Activated T-helper 17 cell treated with anti-CD3 and anti-CD28 coated beads, Interleukin-2, amount 50 U/mL, for 72 hours (primary cell): ENCODE measurements at regions not wholly inside any gene's neighbourhood (a gene's known extent, or its start where the extent isn't known, plus 50 kb on each side); places are given as distances from the start of the nearest gene placed in this dataset.
"Not testable (repeated sequence)": the region's sequence is repeated elsewhere in the genome, so short reads cannot be mapped to it uniquely, and the experiment has no call there.

ENCODE experiments used
- ATAC-seq: fragments of 150-1000 bp; cut with Tn5 transposase; replicated peaks from 2 replicates; pipeline ENCODE4 v1.10.0; 2021; ENCODE audit warnings: mild to moderate bottlenecking, moderate library complexity
- H3K27ac Mint-ChIP-seq: one replicate; pipeline ENCODE4 v1.8.0; 2022; ENCODE audit warnings: mixed read lengths
- H3K27me3 Mint-ChIP-seq: one replicate; pipeline ENCODE4 v1.8.0; 2022; ENCODE audit warnings: mixed read lengths
- H3K36me3 Mint-ChIP-seq: one replicate; pipeline ENCODE4 v1.8.0; 2022; ENCODE audit warnings: low read depth, mild to moderate bottlenecking, mixed read lengths
- H3K4me1 Mint-ChIP-seq: one replicate; pipeline ENCODE4 v1.8.0; 2022; ENCODE audit warnings: mixed read lengths
- H3K4me3 Mint-ChIP-seq: one replicate; pipeline ENCODE4 v1.8.0; 2022; ENCODE audit warnings: mild to moderate bottlenecking, mixed read lengths
- H3K9me3 Mint-ChIP-seq: one replicate; pipeline ENCODE4 v1.8.0; 2022; ENCODE audit warnings: mixed read lengths

GRCh38 chr2:183837157-183837556 lies 712.9 kb downstream of the NUP35 start:
- no peak for ATAC-seq
- Mint-ChIP-seq H3K9me3 (peaks cover 6% of the 10 kb centered on the region), H3K4me1 (no peaks in the 10 kb centered on the region), H3K4me3 (no peak overlapping the region), H3K36me3 (no peaks in the 10 kb centered on the region), H3K27ac (no peak overlapping the region), H3K27me3 (no peaks in the 10 kb centered on the region)

- no peak for ATAC-seq
- Mint-ChIP-seq H3K4me3 (no peak overlapping the region), H3K4me1 (no peaks in the 10 kb centered on the region), H3K9me3 (peaks cover 11% of the 10 kb centered on the region), H3K27ac (no peak overlapping the region), H3K36me3 (no peaks in the 10 kb centered on the region), H3K27me3 (no peaks in the 10 kb centered on the region)
Observed at GRCh38 chr2:183838295-183838694, 714.1 kb downstream of the NUP35 start.

- H3K27me3 Mint-ChIP-seq: no peaks in the 10 kb centered on the region
- H3K9me3 Mint-ChIP-seq: peaks cover 11% of the 10 kb centered on the region
- H3K4me3 Mint-ChIP-seq: no peak overlapping the region
- ATAC-seq: no peak
- H3K4me1 Mint-ChIP-seq: no peaks in the 10 kb centered on the region
- no peaks in the 10 kb centered on the region for H3K36me3 Mint-ChIP-seq
- no peak overlapping the region for H3K27ac Mint-ChIP-seq
Observed at GRCh38 chr2:183840061-183840584, 715.9 kb downstream of the NUP35 start.

GRCh38 chr2:183849826-183850225 lies 725.6 kb downstream of the NUP35 start:
- H3K27ac Mint-ChIP-seq, ATAC-seq, H3K4me3 Mint-ChIP-seq, H3K27me3 Mint-ChIP-seq, H3K9me3 Mint-ChIP-seq, H3K4me1 Mint-ChIP-seq, H3K36me3 Mint-ChIP-seq: not testable (repeated sequence)

GRCh38 chr2:183859129-183859528 lies 734.9 kb downstream of the NUP35 start:
- Mint-ChIP-seq H3K9me3 (no peaks in the 10 kb centered on the region), H3K36me3 (no peaks in the 10 kb centered on the region), H3K4me3 (no peak overlapping the region), H3K27me3 (no peaks in the 10 kb centered on the region), H3K4me1 (no peaks in the 10 kb centered on the region), H3K27ac (no peak overlapping the region)
- ATAC-seq: no peak

DNA sequence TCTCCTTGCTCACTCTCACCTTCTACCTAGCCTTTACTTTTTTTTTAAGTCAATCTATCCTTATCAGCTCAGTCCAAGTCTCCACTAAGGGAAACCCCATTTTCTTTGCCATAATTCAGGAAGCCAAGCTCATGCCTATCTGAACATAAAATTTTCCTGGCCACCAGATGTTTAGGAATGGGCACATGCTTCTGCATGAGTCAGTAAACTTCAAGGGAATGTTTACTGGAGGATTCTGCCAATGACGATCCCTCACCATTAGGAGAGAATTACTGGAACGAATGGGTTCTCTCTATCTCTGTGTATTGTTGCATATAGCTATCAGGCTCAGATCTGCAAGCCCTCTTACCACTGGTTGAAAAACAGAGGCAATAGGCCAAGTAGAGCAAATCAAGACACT lies 731.7 kb upstream of the ZNF804A start:
- Mint-ChIP-seq H3K36me3 (no peaks in the 10 kb centered on the region), H3K9me3 (no peaks in the 10 kb centered on the region), H3K27me3 (no peaks in the 10 kb centered on the region), H3K4me1 (no peaks in the 10 kb centered on the region), H3K4me3 (no peak overlapping the region), H3K27ac (no peak overlapping the region)
- ATAC-seq: no peak

- no peaks in the 10 kb centered on the region for H3K36me3 Mint-ChIP-seq
- H3K9me3 Mint-ChIP-seq: no peaks in the 10 kb centered on the region
- no peak for ATAC-seq
- no peaks in the 10 kb centered on the region for H3K27me3 Mint-ChIP-seq
- no peak overlapping the region for H3K4me3 Mint-ChIP-seq
- no peak overlapping the region for H3K27ac Mint-ChIP-seq
- H3K4me1 Mint-ChIP-seq: no peaks in the 10 kb centered on the region
Observed at GRCh38 chr2:183867206-183867605, 731.1 kb upstream of the ZNF804A start.

GRCh38 chr2:183868153-183868552 lies 730.2 kb upstream of the ZNF804A start:
- Mint-ChIP-seq H3K9me3 (no peaks in the 10 kb centered on the region), H3K4me1 (no peaks in the 10 kb centered on the region), H3K4me3 (no peak overlapping the region), H3K27ac (no peak overlapping the region), H3K36me3 (no peaks in the 10 kb centered on the region), H3K27me3 (no peaks in the 10 kb centered on the region)
- ATAC-seq: no peak

- no peaks in the 10 kb centered on the region for H3K36me3 Mint-ChIP-seq
- H3K4me1 Mint-ChIP-seq: no peaks in the 10 kb centered on the region
- ATAC-seq: no peak
- H3K27ac Mint-ChIP-seq: no peak overlapping the region
- no peaks in the 10 kb centered on the region for H3K27me3 Mint-ChIP-seq
- H3K9me3 Mint-ChIP-seq: no peaks in the 10 kb centered on the region
- no peak overlapping the region for H3K4me3 Mint-ChIP-seq
Observed at GRCh38 chr2:183868707-183869106, 729.6 kb upstream of the ZNF804A start.

GRCh38 chr2:183872131-183872530 lies 726.2 kb upstream of the ZNF804A start:
- no peaks in the 10 kb centered on the region for H3K36me3 Mint-ChIP-seq
- H3K9me3 Mint-ChIP-seq: peaks cover 4% of the 10 kb centered on the region
- H3K4me3 Mint-ChIP-seq: no peak overlapping the region
- no peaks in the 10 kb centered on the region for H3K4me1 Mint-ChIP-seq
- H3K27me3 Mint-ChIP-seq: no peaks in the 10 kb centered on the region
- no peak for ATAC-seq
- no peak overlapping the region for H3K27ac Mint-ChIP-seq

GRCh38 chr2:183881978-183882377 lies 716.4 kb upstream of the ZNF804A start:
- ATAC-seq: no peak
- Mint-ChIP-seq H3K9me3 (peaks cover 4% of the 10 kb centered on the region), H3K4me3 (no peak overlapping the region)

DNA sequence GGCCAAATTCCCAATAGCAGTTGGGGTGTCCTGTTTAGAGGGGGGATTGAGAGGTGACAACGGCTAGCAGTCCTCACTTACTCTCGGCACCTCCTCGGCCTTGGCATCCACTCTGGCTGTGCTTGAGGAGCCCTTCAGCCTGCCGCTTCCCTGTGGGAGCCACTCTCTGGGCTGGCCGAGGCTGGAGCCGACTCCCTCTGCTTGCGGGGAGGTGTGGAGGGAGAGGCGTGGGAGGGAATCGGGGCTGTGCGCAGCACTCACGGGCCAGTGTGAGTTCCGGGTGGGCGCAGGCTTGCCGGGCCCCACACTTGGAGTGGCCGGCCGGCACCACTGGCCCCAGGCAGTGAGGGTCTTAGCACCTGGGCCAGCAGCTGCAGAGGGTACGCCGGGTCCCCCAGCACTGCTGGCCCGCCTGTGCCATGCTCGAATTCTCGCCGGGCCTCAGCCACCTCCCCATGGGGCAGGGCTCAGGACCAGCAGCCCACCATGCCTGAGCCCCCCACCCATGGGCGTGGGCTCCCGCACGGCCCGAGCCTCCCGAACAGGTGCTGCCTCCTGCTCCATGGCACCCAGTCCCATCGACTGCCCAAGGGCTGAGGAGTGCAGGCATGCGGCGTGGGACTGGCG lies 705.9 kb upstream of the ZNF804A start:
- H3K4me1 Mint-ChIP-seq: no peaks in the 10 kb centered on the region
- no peaks in the 10 kb centered on the region for H3K27me3 Mint-ChIP-seq
- ATAC-seq: no peak
- H3K36me3 Mint-ChIP-seq: no peaks in the 10 kb centered on the region
- no peak overlapping the region for H3K27ac Mint-ChIP-seq
- no peaks in the 10 kb centered on the region for H3K9me3 Mint-ChIP-seq
- no peak overlapping the region for H3K4me3 Mint-ChIP-seq

More at GRCh38 chr2:183881978-183882377, 716.4 kb upstream of the ZNF804A start:
- Mint-ChIP-seq H3K27ac (no peak overlapping the region), H3K36me3 (no peaks in the 10 kb centered on the region), H3K4me1 (no peaks in the 10 kb centered on the region), H3K27me3 (no peaks in the 10 kb centered on the region)

DNA sequence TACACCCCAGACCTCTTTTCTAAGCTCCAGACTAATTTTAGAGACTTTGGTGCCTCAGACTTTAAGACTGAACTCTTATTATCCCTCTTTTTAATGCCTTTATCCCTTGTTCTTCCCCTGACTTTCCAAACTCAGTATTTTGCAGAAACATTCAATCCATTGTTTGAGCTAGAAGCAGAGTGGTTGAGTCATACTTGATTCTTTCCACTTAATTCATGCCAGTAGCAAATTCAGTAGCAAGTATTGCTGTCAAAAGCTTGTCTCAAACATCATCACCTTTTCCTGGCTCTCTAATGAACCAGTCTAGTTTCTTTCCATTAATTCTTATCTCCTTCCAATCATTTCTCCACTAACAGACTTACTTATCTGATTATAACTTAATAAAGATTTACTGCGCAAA lies 699.7 kb upstream of the ZNF804A start:
- no peak for ATAC-seq
- H3K4me3 Mint-ChIP-seq: no peak overlapping the region
- H3K27me3 Mint-ChIP-seq: no peaks in the 10 kb centered on the region
- H3K4me1 Mint-ChIP-seq: no peaks in the 10 kb centered on the region
- H3K27ac Mint-ChIP-seq: no peak overlapping the region
- no peaks in the 10 kb centered on the region for H3K36me3 Mint-ChIP-seq
- H3K9me3 Mint-ChIP-seq: peaks cover 3% of the 10 kb centered on the region

DNA sequence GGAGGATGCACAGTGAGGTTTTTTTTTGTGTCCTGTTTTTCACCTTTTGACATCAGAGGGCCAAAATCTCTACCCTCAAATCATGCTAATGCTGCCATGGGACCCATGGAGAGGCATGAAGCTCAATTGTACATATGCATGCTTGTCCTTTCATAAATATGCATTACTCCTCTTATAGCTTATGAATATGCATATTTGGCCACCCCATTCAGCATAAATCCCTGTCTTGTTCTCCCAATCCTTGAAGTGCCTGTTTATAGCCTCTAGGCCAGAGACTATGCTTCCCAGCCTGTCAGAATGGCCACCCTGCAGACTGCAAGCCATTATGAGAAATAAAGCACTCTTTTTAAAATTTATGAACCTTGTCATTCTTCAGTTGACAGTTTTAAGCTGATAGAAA lies 696.4 kb upstream of the ZNF804A start:
- H3K4me1 Mint-ChIP-seq: no peaks in the 10 kb centered on the region
- H3K4me3 Mint-ChIP-seq: no peak overlapping the region
- no peak for ATAC-seq
- no peak overlapping the region for H3K27ac Mint-ChIP-seq
- H3K36me3 Mint-ChIP-seq: no peaks in the 10 kb centered on the region
- H3K27me3 Mint-ChIP-seq: no peaks in the 10 kb centered on the region
- peaks cover 3% of the 10 kb centered on the region for H3K9me3 Mint-ChIP-seq

DNA sequence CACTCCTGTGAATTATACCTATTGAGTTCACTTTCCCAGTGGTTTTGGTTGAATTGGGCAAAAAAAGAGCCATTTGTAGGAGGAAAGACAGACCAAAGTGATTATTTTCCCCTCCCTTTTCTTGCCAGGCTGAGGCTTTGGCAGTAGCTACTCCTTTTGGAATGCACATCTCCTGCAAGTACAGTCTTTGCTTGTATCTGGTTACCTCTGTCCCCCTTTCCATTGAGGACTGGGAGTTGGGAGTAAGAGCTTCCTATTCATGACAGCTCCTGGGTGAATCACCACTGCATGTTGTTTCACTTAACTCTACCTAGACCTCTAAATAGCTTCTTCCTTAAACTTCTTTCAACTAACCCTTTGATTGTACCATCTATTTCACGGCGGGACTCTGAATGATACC lies 695.3 kb upstream of the ZNF804A start:
- Mint-ChIP-seq H3K36me3 (no peaks in the 10 kb centered on the region), H3K27ac (no peak overlapping the region), H3K4me1 (no peaks in the 10 kb centered on the region), H3K27me3 (no peaks in the 10 kb centered on the region), H3K9me3 (peaks cover 3% of the 10 kb centered on the region), H3K4me3 (no peak overlapping the region)
- ATAC-seq: no peak

DNA sequence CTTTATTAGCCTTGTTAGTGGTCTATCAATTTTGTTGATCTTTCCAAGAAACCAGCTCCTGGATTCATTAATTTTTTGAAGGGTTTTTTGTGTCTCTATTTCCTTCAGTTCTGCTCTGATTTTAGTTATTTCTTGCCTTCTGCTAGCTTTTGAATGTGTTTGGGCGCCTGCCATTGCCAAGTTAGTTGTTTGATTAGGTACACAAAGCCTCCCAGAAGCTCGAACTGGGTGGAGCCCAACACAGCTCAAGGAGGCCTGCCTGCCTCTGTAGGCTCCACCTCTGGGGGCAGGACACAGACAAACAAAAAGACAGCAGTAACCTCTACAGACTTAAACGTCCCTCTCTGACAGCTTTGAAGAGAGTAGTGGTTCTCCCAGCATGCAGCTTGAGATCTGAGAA lies 682.3 kb upstream of the ZNF804A start:
- H3K4me1 Mint-ChIP-seq, H3K4me3 Mint-ChIP-seq, ATAC-seq, H3K9me3 Mint-ChIP-seq, H3K27me3 Mint-ChIP-seq, H3K36me3 Mint-ChIP-seq, H3K27ac Mint-ChIP-seq: not testable (repeated sequence)
